ENCODE measurements at regions not wholly inside any gene's neighbourhood (a gene's known extent, or its start where the extent isn't known, plus 50 kb on each side); places are given as distances from the start of the nearest gene placed in this dataset.

DNA sequence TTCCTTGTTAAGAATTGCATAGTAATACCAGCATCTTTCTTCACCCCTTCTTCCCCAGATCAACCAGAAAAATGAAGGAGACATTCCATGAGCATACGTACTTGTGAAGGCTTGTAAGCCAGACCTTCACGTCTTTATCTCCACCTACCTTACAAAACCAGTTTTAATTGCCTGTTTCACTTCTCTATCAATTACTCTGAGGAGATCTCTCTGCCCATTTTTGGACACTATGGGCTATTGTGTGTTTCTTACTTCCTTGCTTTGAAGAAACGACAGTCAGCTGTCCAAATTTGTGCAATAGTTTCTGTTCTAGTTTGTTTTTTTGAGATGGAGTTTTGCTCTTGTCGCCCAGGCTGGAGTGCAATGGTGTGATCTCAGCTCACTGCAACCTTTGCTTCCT is 349.7 kb upstream of the MBL2 start:
- TF ChIP-seq CTCF (optimal IDR thresholded peaks at IDR 0.05 in 1 of 3, IDR thresholded peaks at IDR 0.05 in 1 of 3, conservative IDR thresholded peaks at IDR 0.05 in 1 of 3; ENCODE audit: extremely low read depth in 1 of 3, insufficient read depth in 2 of 3, low read length in 3 of 3) (no peak), EZH2 (IDR thresholded peaks at IDR 0.05; ENCODE audit: low read length) (no peak)
